Cardiac muscle cell (in vitro differentiated cells and primary cell): ENCODE measurements at regions not wholly inside any gene's neighbourhood (a gene's known extent, or its start where the extent isn't known, plus 50 kb on each side); places are given as distances from the start of the nearest gene placed in this dataset.
A peak's percentile ranks its signal among the peaks of the same experiment; 100 is the strongest.

Source experiments
- DNase-seq, 2 donors: peaks; one replicate each; pipeline versions ENCODE4 v3.0.0 to v3.0.0-alpha.2; 2010 to 2017; ENCODE audit warnings: low read depth in 1 of 2, low spot score in 1 of 2
- H3K27ac ChIP-seq: fragments of 200-600 bp; sonication (generic); 2 replicates; pipeline ENCODE4 v1.5.1; 2016
- H3K27me3 ChIP-seq: fragments of 200-600 bp; sonication (generic); 2 replicates; pipeline ENCODE4 v1.6.0; 2016; ENCODE audit warnings: control low read depth
- H3K36me3 ChIP-seq: fragments of 200-600 bp; sonication (generic); 2 replicates; pipeline ENCODE4 v1.5.1; 2016; ENCODE audit warnings: control low read depth
- H3K4me1 ChIP-seq: fragments of 200-600 bp; sonication (generic); 2 replicates; pipeline ENCODE4 v1.8.1; 2017; ENCODE audit warnings: low read depth, mild to moderate bottlenecking, mixed run types
- H3K4me3 ChIP-seq: fragments of 200-600 bp; sonication (generic); 2 replicates; pipeline ENCODE4 v1.5.1; 2016; ENCODE audit warnings: mild to moderate bottlenecking
- H3K9me3 ChIP-seq: fragments of 200-600 bp; sonication (generic); 2 replicates; pipeline ENCODE4 v1.5.1; 2017; ENCODE audit warnings: low read depth, mild to moderate bottlenecking, control low read depth
- CTCF ChIP-seq: IDR thresholded peaks from 2 replicates; pipeline ENCODE4 v1.5.1; 2012; ENCODE audit warnings: low read depth, mild to moderate bottlenecking, low read length

GRCh38 chr4:134024251-134024650 is 177.3 kb downstream of the PABPC4L start:
- Histone ChIP-seq H3K36me3 (no peaks in the 10 kb centered on the region), H3K9me3 (no peaks in the 10 kb centered on the region), H3K4me1 (no peaks in the 10 kb centered on the region), H3K27me3 (no peaks in the 10 kb centered on the region), H3K4me3 (no peak overlapping the region), H3K27ac (no peak overlapping the region)
- DNase-seq, result peak; percentile 12 to 23
- peak; percentile 28 for TF ChIP-seq CTCF

- no peak for DNase-seq
- H3K27ac ChIP-seq, result no peak overlapping the region
- H3K36me3 ChIP-seq, result no peaks in the 10 kb centered on the region
These were observed 181.9 kb downstream of the PABPC4L start for GRCh38 chr4:134019657-134020056.

GRCh38 chr4:134018846-134019245 is 182.7 kb downstream of the PABPC4L start:
- no peaks in the 10 kb centered on the region for H3K27me3 ChIP-seq
- H3K4me3 ChIP-seq, result no peak overlapping the region
- no peak for TF ChIP-seq CTCF
- H3K36me3 ChIP-seq, result no peaks in the 10 kb centered on the region
- no peaks in the 10 kb centered on the region for H3K4me1 ChIP-seq
- no peaks in the 10 kb centered on the region for H3K9me3 ChIP-seq
- no peak for DNase-seq
- no peak overlapping the region for H3K27ac ChIP-seq

More at GRCh38 chr4:134019657-134020056, 181.9 kb downstream of the PABPC4L start:
- Histone ChIP-seq H3K27me3 (no peaks in the 10 kb centered on the region), H3K4me3 (no peak overlapping the region), H3K9me3 (no peaks in the 10 kb centered on the region), H3K4me1 (no peaks in the 10 kb centered on the region)
- TF ChIP-seq CTCF, result no peak

GRCh38 chr4:134001057-134001456 is 200.5 kb downstream of the PABPC4L start:
- Histone ChIP-seq H3K27me3 (no peaks in the 10 kb centered on the region), H3K4me3 (no peak overlapping the region), H3K36me3 (no peaks in the 10 kb centered on the region), H3K27ac (no peak overlapping the region), H3K4me1 (no peaks in the 10 kb centered on the region), H3K9me3 (no peaks in the 10 kb centered on the region)
- no peak for TF ChIP-seq CTCF
- no peak for DNase-seq

- Histone ChIP-seq H3K27me3 (no peaks in the 10 kb centered on the region), H3K4me1 (no peaks in the 10 kb centered on the region), H3K4me3 (no peak overlapping the region), H3K9me3 (no peaks in the 10 kb centered on the region), H3K36me3 (no peaks in the 10 kb centered on the region), H3K27ac (no peak overlapping the region)
- DNase-seq, result peak in 1 of 2 donors; percentile 8
- no peak for TF ChIP-seq CTCF
These were observed 204.2 kb downstream of the PABPC4L start for GRCh38 chr4:133997436-133997835.

- no peaks in the 10 kb centered on the region for H3K36me3 ChIP-seq
- no peaks in the 10 kb centered on the region for H3K9me3 ChIP-seq
- no peak overlapping the region for H3K4me3 ChIP-seq
- H3K4me1 ChIP-seq, result no peaks in the 10 kb centered on the region
- DNase-seq, result no peak
- H3K27ac ChIP-seq, result no peak overlapping the region
- TF ChIP-seq CTCF, result no peak
- no peaks in the 10 kb centered on the region for H3K27me3 ChIP-seq
These were observed 205.0 kb downstream of the PABPC4L start for GRCh38 chr4:133996431-133997121.
